Ishikawa (cell line): ENCODE measurements at regions not wholly inside any gene's neighbourhood (a gene's known extent, or its start where the extent isn't known, plus 50 kb on each side); places are given as distances from the start of the nearest gene placed in this dataset.

ENCODE experiments used
- CEBPB ChIP-seq: IDR thresholded peaks from 2 replicates; pipeline ENCODE4 v1.6.1; 2012
- CREB1 ChIP-seq: IDR thresholded peaks from 2 replicates; pipeline ENCODE4 v1.6.1; 2012; ENCODE audit warnings: low read depth
- EGR1 ChIP-seq: IDR thresholded peaks from 2 replicates; pipeline ENCODE4 v1.6.1; 2012
- EP300 ChIP-seq: IDR thresholded peaks from 2 replicates; pipeline ENCODE4 v1.6.1; 2012; ENCODE audit warnings: borderline replicate concordance
- FOXM1 ChIP-seq: IDR thresholded peaks from 2 replicates; pipeline ENCODE4 v1.6.1; 2012; ENCODE audit warnings: low read depth, borderline replicate concordance
- MAX ChIP-seq: IDR thresholded peaks from 2 replicates; pipeline ENCODE4 v1.6.1; 2012
- NFIC ChIP-seq: IDR thresholded peaks from 2 replicates; pipeline ENCODE4 v1.6.1; 2012
- RAD21 ChIP-seq: IDR thresholded peaks from 2 replicates; pipeline ENCODE4 v1.6.1; 2012; ENCODE audit warnings: low read depth
- TAF1 ChIP-seq: IDR thresholded peaks from 2 replicates; pipeline ENCODE4 v1.6.1; 2012; ENCODE audit warnings: low read depth, mild to moderate bottlenecking
- TCF12 ChIP-seq: IDR thresholded peaks from 2 replicates; pipeline ENCODE4 v1.6.1; 2012; ENCODE audit warnings: low read depth
- TEAD4 ChIP-seq: IDR thresholded peaks from 2 replicates; pipeline ENCODE4 v1.6.1; 2012
- YY1 ChIP-seq: IDR thresholded peaks from 2 replicates; pipeline ENCODE4 v1.6.1; 2012; ENCODE audit warnings: low read depth
- ZBTB7A ChIP-seq: IDR thresholded peaks from 2 replicates; pipeline ENCODE4 v1.6.1; 2012; ENCODE audit warnings: low read depth
- TF ChIP-seq, protein P1 (sequence below): IDR thresholded peaks from 2 replicates; pipeline ENCODE4 v1.6.1; 2012
- TF ChIP-seq, protein P2 (sequence below): IDR thresholded peaks from 2 replicates; pipeline ENCODE4 v1.6.1; 2012; ENCODE audit warnings: low read depth, mild to moderate bottlenecking

GRCh38 chr13:73572824-73573223, 514.0 kb downstream of the KLF5 start:
- TF ChIP-seq MAX = no peak
- no peak for TF ChIP-seq EGR1
- no peak for TF ChIP-seq FOXM1
- TF ChIP-seq TCF12 = no peak
- TF ChIP-seq CREB1 = no peak
- TF ChIP-seq, protein P1, sequence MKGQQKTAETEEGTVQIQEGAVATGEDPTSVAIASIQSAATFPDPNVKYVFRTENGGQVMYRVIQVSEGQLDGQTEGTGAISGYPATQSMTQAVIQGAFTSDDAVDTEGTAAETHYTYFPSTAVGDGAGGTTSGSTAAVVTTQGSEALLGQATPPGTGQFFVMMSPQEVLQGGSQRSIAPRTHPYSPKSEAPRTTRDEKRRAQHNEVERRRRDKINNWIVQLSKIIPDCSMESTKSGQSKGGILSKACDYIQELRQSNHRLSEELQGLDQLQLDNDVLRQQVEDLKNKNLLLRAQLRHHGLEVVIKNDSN = no peak
- TF ChIP-seq EP300 = no peak
- no peak for TF ChIP-seq RAD21
- TF ChIP-seq NFIC = no peak
- TF ChIP-seq, protein P2, sequence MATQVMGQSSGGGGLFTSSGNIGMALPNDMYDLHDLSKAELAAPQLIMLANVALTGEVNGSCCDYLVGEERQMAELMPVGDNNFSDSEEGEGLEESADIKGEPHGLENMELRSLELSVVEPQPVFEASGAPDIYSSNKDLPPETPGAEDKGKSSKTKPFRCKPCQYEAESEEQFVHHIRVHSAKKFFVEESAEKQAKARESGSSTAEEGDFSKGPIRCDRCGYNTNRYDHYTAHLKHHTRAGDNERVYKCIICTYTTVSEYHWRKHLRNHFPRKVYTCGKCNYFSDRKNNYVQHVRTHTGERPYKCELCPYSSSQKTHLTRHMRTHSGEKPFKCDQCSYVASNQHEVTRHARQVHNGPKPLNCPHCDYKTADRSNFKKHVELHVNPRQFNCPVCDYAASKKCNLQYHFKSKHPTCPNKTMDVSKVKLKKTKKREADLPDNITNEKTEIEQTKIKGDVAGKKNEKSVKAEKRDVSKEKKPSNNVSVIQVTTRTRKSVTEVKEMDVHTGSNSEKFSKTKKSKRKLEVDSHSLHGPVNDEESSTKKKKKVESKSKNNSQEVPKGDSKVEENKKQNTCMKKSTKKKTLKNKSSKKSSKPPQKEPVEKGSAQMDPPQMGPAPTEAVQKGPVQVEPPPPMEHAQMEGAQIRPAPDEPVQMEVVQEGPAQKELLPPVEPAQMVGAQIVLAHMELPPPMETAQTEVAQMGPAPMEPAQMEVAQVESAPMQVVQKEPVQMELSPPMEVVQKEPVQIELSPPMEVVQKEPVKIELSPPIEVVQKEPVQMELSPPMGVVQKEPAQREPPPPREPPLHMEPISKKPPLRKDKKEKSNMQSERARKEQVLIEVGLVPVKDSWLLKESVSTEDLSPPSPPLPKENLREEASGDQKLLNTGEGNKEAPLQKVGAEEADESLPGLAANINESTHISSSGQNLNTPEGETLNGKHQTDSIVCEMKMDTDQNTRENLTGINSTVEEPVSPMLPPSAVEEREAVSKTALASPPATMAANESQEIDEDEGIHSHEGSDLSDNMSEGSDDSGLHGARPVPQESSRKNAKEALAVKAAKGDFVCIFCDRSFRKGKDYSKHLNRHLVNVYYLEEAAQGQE = no peak
- no peak for TF ChIP-seq YY1
- no peak for TF ChIP-seq TAF1
- no peak for TF ChIP-seq ZBTB7A
- no peak for TF ChIP-seq TEAD4
- TF ChIP-seq CEBPB = no peak

GRCh38 chr13:73571376-73571775, 512.6 kb downstream of the KLF5 start:
- TF ChIP-seq, protein P1 = no peak
- TF ChIP-seq CREB1 (no peak), MAX (no peak), YY1 (no peak), CEBPB (no peak), TCF12 (no peak), TAF1 (no peak), NFIC (no peak), RAD21 (no peak), EP300 (no peak), ZBTB7A (no peak), EGR1 (no peak), FOXM1 (no peak), TEAD4 (no peak)
- TF ChIP-seq, protein P2 = no peak

- no peak for TF ChIP-seq TAF1
- TF ChIP-seq TEAD4 = no peak
- TF ChIP-seq ZBTB7A = no peak
- TF ChIP-seq TCF12 = no peak
- no peak for TF ChIP-seq CEBPB
- TF ChIP-seq, protein P2 = no peak
- TF ChIP-seq YY1 = no peak
- no peak for TF ChIP-seq FOXM1
- TF ChIP-seq CREB1 = no peak
- no peak for TF ChIP-seq MAX
- no peak for TF ChIP-seq NFIC
- TF ChIP-seq RAD21 = no peak
- no peak for TF ChIP-seq EGR1
- TF ChIP-seq, protein P1 = no peak
These were observed 498.1 kb downstream of the KLF5 start for GRCh38 chr13:73556902-73557301.

GRCh38 chr13:73556128-73556527, 497.3 kb downstream of the KLF5 start:
- TF ChIP-seq TCF12 = no peak
- no peak for TF ChIP-seq CEBPB
- TF ChIP-seq, protein P1 = no peak
- TF ChIP-seq RAD21 = no peak
- TF ChIP-seq FOXM1 = no peak
- TF ChIP-seq TAF1 = no peak
- TF ChIP-seq MAX = no peak
- no peak for TF ChIP-seq EGR1
- TF ChIP-seq CREB1 = no peak
- no peak for TF ChIP-seq ZBTB7A
- no peak for TF ChIP-seq EP300
- TF ChIP-seq, protein P2 = no peak
- TF ChIP-seq YY1 = no peak
- TF ChIP-seq TEAD4 = no peak
- no peak for TF ChIP-seq NFIC
